ENCODE measurements at regions not wholly inside any gene's neighbourhood (a gene's known extent, or its start where the extent isn't known, plus 50 kb on each side); places are given as distances from the start of the nearest gene placed in this dataset.

GRCh38 chr10:63772491-63772890 lies 251.3 kb downstream of the REEP3 start:
- H3K9me3 ChIP-seq (ENCODE audit: control insufficient read depth, insufficient read depth, low read length): no peaks in the 10 kb centered on the region
- Mint-ChIP-seq H3K4me1 (no peaks in the 10 kb centered on the region), H3K4me3 (no peak overlapping the region), H3K36me3 (no peaks in the 10 kb centered on the region), H3K27me3 (ENCODE audit: low read depth in 2 of 2) (peaks cover 8 to 25% of the 10 kb centered on the region in 2 donors), H3K27ac (no peak overlapping the region), H3K9me3 (no peaks in the 10 kb centered on the region)
- no peak overlapping the region for H3K4me3 ChIP-seq (ENCODE audit: low read length)
- ATAC-seq: no peak
- TF ChIP-seq CTCF (IDR thresholded peaks at IDR 0.05): no peak
- no peaks in the 10 kb centered on the region for H3K4me1 ChIP-seq (ENCODE audit: control insufficient read depth, insufficient read depth, low read length)
- WGBS (ENCODE audit: insufficient coverage): no CpG with 5 or more reads among the region's 1 CpG
- no peak for DNase-seq
- intact Hi-C loops (cut with micrococcal nuclease): no loop called here
- no peaks in the 10 kb centered on the region for H3K36me3 ChIP-seq (ENCODE audit: control insufficient read depth, insufficient read depth, low read length)
- no peaks in the 10 kb centered on the region for H3K27me3 ChIP-seq (ENCODE audit: control insufficient read depth, insufficient read depth, low read length)
- H3K27ac ChIP-seq (ENCODE audit: low read length): no peak overlapping the region

GRCh38 chr10:63773106-63773505 lies 251.9 kb downstream of the REEP3 start:
- no peak for TF ChIP-seq CTCF (IDR thresholded peaks at IDR 0.05)
- Histone ChIP-seq H3K36me3 (ENCODE audit: control insufficient read depth, insufficient read depth, low read length) (no peaks in the 10 kb centered on the region), H3K4me1 (ENCODE audit: control insufficient read depth, insufficient read depth, low read length) (no peaks in the 10 kb centered on the region), H3K27me3 (ENCODE audit: control insufficient read depth, insufficient read depth, low read length) (no peaks in the 10 kb centered on the region), H3K27ac (ENCODE audit: low read length) (no peak overlapping the region), H3K9me3 (ENCODE audit: control insufficient read depth, insufficient read depth, low read length) (no peaks in the 10 kb centered on the region), H3K4me3 (ENCODE audit: low read length) (no peak overlapping the region)
- H3K4me3 Mint-ChIP-seq: no peak overlapping the region
- H3K36me3 Mint-ChIP-seq: no peaks in the 10 kb centered on the region
- 27% methylated on average over 1 of the region's 1 CpG for WGBS (ENCODE audit: insufficient coverage)
- no peaks in the 10 kb centered on the region for H3K4me1 Mint-ChIP-seq
- H3K9me3 Mint-ChIP-seq: no peaks in the 10 kb centered on the region
- H3K27ac Mint-ChIP-seq: no peak overlapping the region
- DNase-seq (no peak), ATAC-seq (no peak)
- intact Hi-C loops (cut with micrococcal nuclease): no loop called here
- H3K27me3 Mint-ChIP-seq (ENCODE audit: low read depth in 2 of 2): peaks cover 6 to 25% of the 10 kb centered on the region in 2 donors

- no peaks in the 10 kb centered on the region for H3K36me3 ChIP-seq (ENCODE audit: control insufficient read depth, insufficient read depth, low read length)
- WGBS (ENCODE audit: insufficient coverage): 92% methylated on average over 1 of the region's 2 CpGs
- no peaks in the 10 kb centered on the region for H3K4me1 Mint-ChIP-seq
- no peak for TF ChIP-seq CTCF (IDR thresholded peaks at IDR 0.05)
- H3K4me1 ChIP-seq (ENCODE audit: control insufficient read depth, insufficient read depth, low read length): no peaks in the 10 kb centered on the region
- no peaks in the 10 kb centered on the region for H3K9me3 Mint-ChIP-seq
- H3K27me3 ChIP-seq (ENCODE audit: control insufficient read depth, insufficient read depth, low read length): no peaks in the 10 kb centered on the region
- H3K9me3 ChIP-seq (ENCODE audit: control insufficient read depth, insufficient read depth, low read length): no peaks in the 10 kb centered on the region
- no peak overlapping the region for H3K4me3 ChIP-seq (ENCODE audit: low read length)
- ATAC-seq: no peak
- H3K27ac ChIP-seq (ENCODE audit: low read length): no peak overlapping the region
- peaks cover 6 to 23% of the 10 kb centered on the region in 2 donors for H3K27me3 Mint-ChIP-seq (ENCODE audit: low read depth in 2 of 2)
- DNase-seq: no peak
- H3K4me3 Mint-ChIP-seq: no peak overlapping the region
- H3K36me3 Mint-ChIP-seq: no peaks in the 10 kb centered on the region
- intact Hi-C loops (cut with micrococcal nuclease): no loop called here
- no peak overlapping the region for H3K27ac Mint-ChIP-seq
Observed at GRCh38 chr10:63773962-63774361, 252.8 kb downstream of the REEP3 start.

- H3K36me3 Mint-ChIP-seq: no peaks in the 10 kb centered on the region
- 77% methylated on average over 2 of the region's 3 CpGs for WGBS (ENCODE audit: insufficient coverage)
- peaks cover 0 to 10% of the 10 kb centered on the region in 2 donors for H3K27me3 Mint-ChIP-seq (ENCODE audit: low read depth in 2 of 2)
- Histone ChIP-seq H3K9me3 (ENCODE audit: control insufficient read depth, insufficient read depth, low read length) (no peaks in the 10 kb centered on the region), H3K27ac (ENCODE audit: low read length) (no peak overlapping the region), H3K4me3 (ENCODE audit: low read length) (no peak overlapping the region), H3K36me3 (ENCODE audit: control insufficient read depth, insufficient read depth, low read length) (no peaks in the 10 kb centered on the region), H3K27me3 (ENCODE audit: control insufficient read depth, insufficient read depth, low read length) (no peaks in the 10 kb centered on the region), H3K4me1 (ENCODE audit: control insufficient read depth, insufficient read depth, low read length) (no peaks in the 10 kb centered on the region)
- intact Hi-C loops (cut with micrococcal nuclease): no loop called here
- no peak overlapping the region for H3K27ac Mint-ChIP-seq
- H3K4me1 Mint-ChIP-seq: no peaks in the 10 kb centered on the region
- no peak overlapping the region for H3K4me3 Mint-ChIP-seq
- DNase-seq: no peak
- no peaks in the 10 kb centered on the region for H3K9me3 Mint-ChIP-seq
- ATAC-seq: no peak
- TF ChIP-seq CTCF (IDR thresholded peaks at IDR 0.05): no peak
Observed at GRCh38 chr10:63780101-63780500, 258.9 kb downstream of the REEP3 start.

Measured in natural killer cell (primary cell).